Adipocyte (in vitro differentiated cells): ENCODE measurements at regions not wholly inside any gene's neighbourhood (a gene's known extent, or its start where the extent isn't known, plus 50 kb on each side); places are given as distances from the start of the nearest gene placed in this dataset.
"Not testable (repeated sequence)": the region's sequence is repeated elsewhere in the genome, so short reads cannot be mapped to it uniquely, and the experiment has no call there.

Source experiments
- DNase-seq: peaks from one replicate; pipeline ENCODE4 v3.0.0-alpha.2; 2015; ENCODE audit warnings: low read depth
- H3K27me3 ChIP-seq: replicated peaks from 2 replicates; pipeline ENCODE4 v1.7.0; 2013; ENCODE audit warnings: mild to moderate bottlenecking, low read length, moderate library complexity; ENCODE audit not compliant: control insufficient read depth, insufficient read depth
- H3K36me3 ChIP-seq: 2 replicates; pipeline ENCODE4 v1.7.0; 2013; ENCODE audit warnings: low read length, mild to moderate bottlenecking, moderate library complexity; ENCODE audit not compliant: control insufficient read depth, insufficient read depth, severe bottlenecking
- H3K4me1 ChIP-seq: 2 replicates; pipeline ENCODE4 v1.7.0; 2013; ENCODE audit warnings: mild to moderate bottlenecking, low read length, moderate library complexity; ENCODE audit not compliant: control insufficient read depth, insufficient read depth
- H3K4me3 ChIP-seq: 2 replicates; pipeline ENCODE4 v1.7.0; 2013; ENCODE audit warnings: mild to moderate bottlenecking, low read length, moderate library complexity
- H3K9ac ChIP-seq: 2 replicates; pipeline ENCODE4 v1.7.0; 2013; ENCODE audit warnings: mild to moderate bottlenecking, low read length, moderate library complexity
- H3K9me3 ChIP-seq: 2 replicates; pipeline ENCODE4 v1.7.0; 2013; ENCODE audit warnings: mild to moderate bottlenecking, low read length, moderate library complexity; ENCODE audit not compliant: control insufficient read depth

DNA sequence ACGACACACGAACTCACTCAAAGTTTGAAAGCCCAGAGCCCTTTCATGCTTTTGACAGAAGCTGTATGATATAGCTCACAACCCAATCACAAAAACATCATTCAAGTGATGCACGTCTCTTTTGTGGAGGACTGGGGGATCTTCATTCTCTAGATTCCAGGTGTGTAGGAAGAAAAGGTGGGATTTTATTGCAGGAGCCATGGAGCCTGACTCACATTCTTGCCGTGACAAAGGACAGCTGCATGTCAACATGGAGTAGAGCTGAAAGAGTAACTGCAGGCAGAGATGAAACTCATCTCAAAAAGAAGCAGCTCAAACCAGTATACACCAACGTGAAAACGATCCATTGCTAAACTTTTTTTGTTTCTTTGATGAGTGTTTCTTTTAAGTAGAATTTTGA, 50.9 kb upstream of the PDE1A start:
- no peak overlapping the region for H3K4me3 ChIP-seq
- no peaks in the 10 kb centered on the region for H3K36me3 ChIP-seq
- H3K9me3 ChIP-seq = peaks cover 3% of the 10 kb centered on the region
- DNase-seq = no peak
- H3K9ac ChIP-seq = no peak overlapping the region
- H3K4me1 ChIP-seq = peaks cover 17% of the 10 kb centered on the region
- H3K27me3 ChIP-seq = no peaks in the 10 kb centered on the region

DNA sequence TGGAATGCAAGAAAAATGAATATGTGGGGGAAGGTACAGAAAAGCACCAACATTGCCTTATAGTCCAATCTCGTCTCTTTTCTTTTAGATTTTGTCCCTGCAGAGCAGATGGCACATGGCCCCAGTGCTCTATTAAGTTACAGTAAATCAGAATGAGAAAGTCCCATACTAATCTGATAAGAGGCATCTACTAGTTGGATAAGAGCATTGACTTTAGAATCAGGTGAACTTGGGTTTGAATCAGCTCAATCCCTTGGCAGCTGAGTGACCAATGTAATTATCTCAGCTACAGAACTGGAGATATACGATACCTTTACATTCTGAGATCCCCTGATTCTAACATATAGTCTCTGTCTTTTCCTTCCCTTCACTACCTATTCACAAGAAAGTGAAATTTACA, 54.8 kb upstream of the PDE1A start:
- Histone ChIP-seq H3K36me3 (no peaks in the 10 kb centered on the region), H3K9ac (no peak overlapping the region), H3K4me1 (peaks cover 17% of the 10 kb centered on the region), H3K27me3 (no peaks in the 10 kb centered on the region), H3K9me3 (no peaks in the 10 kb centered on the region), H3K4me3 (no peak overlapping the region)
- no peak for DNase-seq

DNA sequence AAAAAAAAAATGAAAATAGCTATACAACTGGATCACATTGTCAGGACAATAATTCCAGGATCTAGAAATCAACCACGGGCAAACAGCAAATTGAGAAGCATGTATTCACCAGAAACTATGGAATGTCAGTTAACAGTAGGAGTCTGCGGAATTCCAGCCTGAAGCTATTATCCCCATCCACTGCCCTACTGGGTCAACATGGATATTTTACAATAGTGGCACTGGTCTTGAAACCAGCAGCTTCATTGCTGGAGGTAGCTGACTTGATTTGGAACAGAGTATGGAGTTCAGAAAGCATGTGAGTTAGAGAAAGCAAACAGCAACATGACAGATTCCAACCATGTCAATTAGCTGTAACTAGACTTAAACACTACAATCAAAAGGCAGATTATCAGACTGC, 55.7 kb upstream of the PDE1A start:
- H3K4me1 ChIP-seq = peaks cover 17% of the 10 kb centered on the region
- no peak overlapping the region for H3K4me3 ChIP-seq
- no peak overlapping the region for H3K9ac ChIP-seq
- H3K9me3 ChIP-seq = no peaks in the 10 kb centered on the region
- H3K36me3 ChIP-seq = no peaks in the 10 kb centered on the region
- DNase-seq = peak; percentile 13
- no peaks in the 10 kb centered on the region for H3K27me3 ChIP-seq

DNA sequence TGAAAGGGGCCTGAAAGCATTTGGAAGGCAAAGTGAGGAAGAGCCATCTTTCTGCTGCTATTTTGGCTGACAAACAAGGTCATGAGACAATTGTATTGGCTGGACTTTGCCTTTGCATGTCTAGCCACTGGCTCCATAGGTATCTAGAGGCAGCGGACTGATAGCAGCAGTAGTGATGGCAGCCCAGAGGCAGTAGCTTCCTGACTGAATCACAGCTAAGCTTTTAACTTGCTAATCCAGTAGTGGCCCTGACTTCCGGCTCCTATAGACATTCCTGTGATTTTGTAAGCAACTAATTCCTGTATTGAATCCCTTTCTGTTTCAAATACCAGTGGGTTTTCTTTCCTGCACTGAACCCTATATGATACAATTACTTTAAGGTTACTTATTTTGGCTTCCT, 69.8 kb upstream of the PDE1A start:
- Histone ChIP-seq H3K9ac (no peak overlapping the region), H3K4me3 (no peak overlapping the region), H3K9me3 (no peaks in the 10 kb centered on the region), H3K4me1 (peaks cover 9% of the 10 kb centered on the region), H3K36me3 (no peaks in the 10 kb centered on the region), H3K27me3 (no peaks in the 10 kb centered on the region)
- DNase-seq = no peak

DNA sequence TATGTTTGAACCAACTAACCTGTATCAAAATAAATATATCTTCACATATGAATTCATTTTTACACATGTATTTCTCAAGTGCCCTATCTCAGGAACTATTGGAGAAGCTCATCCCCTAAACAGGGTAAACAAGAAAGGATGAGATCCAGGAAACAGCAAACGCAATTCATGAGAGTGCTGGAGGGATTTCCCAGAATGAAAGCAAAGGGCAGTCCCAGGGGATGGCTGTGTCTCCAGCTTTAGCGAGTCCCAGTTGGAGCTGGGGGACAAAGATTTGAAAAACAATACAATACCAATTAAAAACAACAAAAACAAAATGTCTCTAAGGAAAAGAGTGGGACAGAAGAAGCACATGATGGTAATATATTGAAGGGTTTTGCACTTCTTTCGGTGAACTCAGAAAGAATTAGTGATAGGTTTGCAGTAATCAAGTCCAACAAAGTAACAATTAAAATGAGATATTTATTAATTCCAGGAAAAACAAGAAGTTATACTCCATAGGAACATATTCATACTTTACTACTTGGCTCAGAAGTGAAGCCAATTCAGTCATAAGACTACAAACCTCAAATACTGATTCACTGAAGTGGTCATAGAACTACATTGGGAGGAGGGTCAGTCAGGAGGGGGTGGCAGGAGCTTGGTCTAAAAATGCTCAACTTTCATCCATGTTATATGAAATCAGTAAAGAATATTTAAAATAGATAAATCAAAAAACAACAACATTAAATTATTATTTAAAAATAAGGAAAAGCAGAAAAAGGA, 73.1 kb upstream of the PDE1A start:
- DNase-seq = no peak
- no peak overlapping the region for H3K4me3 ChIP-seq

DNA sequence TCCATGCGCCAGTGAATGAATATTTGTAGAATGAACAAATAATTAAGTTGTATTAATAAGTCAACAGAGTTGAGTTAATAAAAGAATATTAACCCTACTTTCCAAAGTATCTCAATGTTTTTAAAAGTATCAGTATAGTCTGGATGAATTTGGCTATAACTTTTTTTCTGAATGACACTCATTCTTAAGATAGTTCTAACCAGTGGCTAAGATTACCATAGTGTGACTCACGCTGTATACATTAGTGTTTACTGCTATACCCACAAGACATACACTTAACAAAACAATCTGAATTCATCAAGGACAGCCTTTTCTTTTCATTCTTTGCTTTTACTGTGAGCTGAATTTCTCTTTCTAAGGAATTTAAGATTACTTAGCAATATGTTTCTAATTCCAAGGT, 77.0 kb upstream of the PDE1A start:
- H3K9me3 ChIP-seq = no peaks in the 10 kb centered on the region
- H3K27me3 ChIP-seq = no peaks in the 10 kb centered on the region
- no peak overlapping the region for H3K9ac ChIP-seq
- H3K36me3 ChIP-seq = no peaks in the 10 kb centered on the region
- H3K4me3 ChIP-seq = no peak overlapping the region
- H3K4me1 ChIP-seq = peaks cover 18% of the 10 kb centered on the region
- DNase-seq = peak; percentile 54

More for the DNA sequence above, 73.1 kb upstream of the PDE1A start:
- Histone ChIP-seq H3K36me3 (no peaks in the 10 kb centered on the region), H3K27me3 (no peaks in the 10 kb centered on the region), H3K9ac (peak overlapping the region; percentile 59), H3K9me3 (no peaks in the 10 kb centered on the region), H3K4me1 (peaks cover 13% of the 10 kb centered on the region)

DNA sequence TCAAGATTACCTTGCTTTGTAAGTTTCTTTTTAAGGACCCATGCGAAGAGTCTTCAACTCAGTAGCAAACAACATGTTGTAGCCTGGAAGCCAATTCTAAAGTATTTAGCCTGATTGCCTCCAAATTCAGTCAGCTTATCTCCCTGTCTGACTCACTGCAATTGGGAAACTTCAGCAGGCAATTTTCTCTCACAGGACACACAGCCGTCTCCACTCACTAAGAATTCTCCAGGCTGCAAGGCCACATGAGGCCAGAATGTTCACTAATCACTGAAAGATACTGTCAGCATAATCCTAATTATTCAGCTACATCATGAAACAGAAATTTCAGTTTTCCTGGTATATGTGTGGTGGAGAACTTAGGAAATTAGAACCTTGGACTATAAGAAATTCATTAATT, 78.1 kb upstream of the PDE1A start:
- H3K9me3 ChIP-seq = no peaks in the 10 kb centered on the region
- H3K4me1 ChIP-seq = peaks cover 12% of the 10 kb centered on the region
- H3K4me3 ChIP-seq = no peak overlapping the region
- no peaks in the 10 kb centered on the region for H3K36me3 ChIP-seq
- peak; percentile 89 for DNase-seq
- H3K27me3 ChIP-seq = no peaks in the 10 kb centered on the region
- H3K9ac ChIP-seq = peak overlapping the region; percentile 66

DNA sequence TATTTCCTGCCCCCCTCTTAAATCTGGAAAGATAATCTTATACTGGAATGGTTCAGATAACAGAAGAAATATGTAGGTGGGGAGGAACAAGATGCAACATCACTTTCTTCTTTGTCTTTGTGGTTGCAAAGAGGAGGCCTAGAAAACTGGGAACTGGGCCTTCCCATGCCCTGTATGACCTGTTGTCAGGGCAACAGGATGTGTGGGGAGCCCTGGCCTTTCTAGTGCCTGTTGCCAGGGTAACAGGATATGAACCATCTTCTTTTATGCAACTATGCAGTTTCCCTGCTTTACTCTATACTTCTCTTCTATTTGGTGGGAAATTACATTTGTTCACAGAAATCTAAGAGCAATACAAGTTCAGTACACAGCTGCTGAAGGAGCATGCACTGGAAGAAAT, 79.8 kb upstream of the PDE1A start:
- H3K36me3 ChIP-seq = no peaks in the 10 kb centered on the region
- H3K9ac ChIP-seq = no peak overlapping the region
- H3K4me3 ChIP-seq = no peak overlapping the region
- H3K4me1 ChIP-seq = peaks cover 9% of the 10 kb centered on the region
- no peaks in the 10 kb centered on the region for H3K9me3 ChIP-seq
- DNase-seq = no peak
- no peaks in the 10 kb centered on the region for H3K27me3 ChIP-seq

DNA sequence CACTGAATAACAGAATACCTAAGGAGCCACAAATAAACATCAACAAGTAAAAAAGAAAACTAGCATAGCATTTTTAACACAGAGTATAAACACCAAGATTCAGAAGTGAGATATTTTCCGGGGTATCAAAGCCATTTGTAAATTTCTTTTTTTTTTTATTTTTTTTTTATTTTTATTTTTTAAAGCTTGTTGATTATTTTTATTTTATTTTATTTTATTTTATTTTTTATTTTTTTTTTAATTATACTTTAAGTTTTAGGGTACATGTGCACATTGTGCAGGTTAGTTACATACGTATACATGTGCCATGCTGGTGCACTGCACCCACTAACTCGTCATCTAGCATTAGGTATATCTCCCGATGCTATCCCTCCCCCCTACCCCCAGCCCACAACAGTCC, 81.7 kb upstream of the PDE1A start:
- H3K27me3 ChIP-seq, H3K9me3 ChIP-seq, H3K4me3 ChIP-seq, H3K4me1 ChIP-seq, H3K36me3 ChIP-seq, H3K9ac ChIP-seq, DNase-seq: not testable (repeated sequence)

DNA sequence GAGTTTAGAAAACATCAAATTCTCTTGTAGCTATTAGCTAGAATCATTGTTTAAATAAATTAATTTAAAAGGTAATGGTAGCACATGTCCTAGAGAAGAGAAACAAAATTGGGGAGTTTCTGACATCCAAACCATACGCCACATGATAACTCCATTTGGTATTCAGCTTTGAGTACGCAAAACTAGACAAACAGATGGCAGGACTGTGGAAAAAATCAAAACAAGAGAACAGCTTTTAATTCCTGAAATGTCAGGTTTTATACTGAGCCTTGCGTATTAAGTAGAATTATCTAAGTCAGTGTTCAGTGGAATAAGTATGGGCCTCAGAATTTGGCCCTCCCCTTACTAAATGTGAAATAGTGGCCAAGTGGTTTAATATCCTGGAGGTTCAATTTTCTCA, 82.4 kb upstream of the PDE1A start:
- no peak for DNase-seq
- Histone ChIP-seq H3K4me3 (no peak overlapping the region), H3K36me3 (no peaks in the 10 kb centered on the region), H3K4me1 (peaks cover 4% of the 10 kb centered on the region), H3K9ac (no peak overlapping the region), H3K9me3 (peaks cover 9% of the 10 kb centered on the region), H3K27me3 (no peaks in the 10 kb centered on the region)

DNA sequence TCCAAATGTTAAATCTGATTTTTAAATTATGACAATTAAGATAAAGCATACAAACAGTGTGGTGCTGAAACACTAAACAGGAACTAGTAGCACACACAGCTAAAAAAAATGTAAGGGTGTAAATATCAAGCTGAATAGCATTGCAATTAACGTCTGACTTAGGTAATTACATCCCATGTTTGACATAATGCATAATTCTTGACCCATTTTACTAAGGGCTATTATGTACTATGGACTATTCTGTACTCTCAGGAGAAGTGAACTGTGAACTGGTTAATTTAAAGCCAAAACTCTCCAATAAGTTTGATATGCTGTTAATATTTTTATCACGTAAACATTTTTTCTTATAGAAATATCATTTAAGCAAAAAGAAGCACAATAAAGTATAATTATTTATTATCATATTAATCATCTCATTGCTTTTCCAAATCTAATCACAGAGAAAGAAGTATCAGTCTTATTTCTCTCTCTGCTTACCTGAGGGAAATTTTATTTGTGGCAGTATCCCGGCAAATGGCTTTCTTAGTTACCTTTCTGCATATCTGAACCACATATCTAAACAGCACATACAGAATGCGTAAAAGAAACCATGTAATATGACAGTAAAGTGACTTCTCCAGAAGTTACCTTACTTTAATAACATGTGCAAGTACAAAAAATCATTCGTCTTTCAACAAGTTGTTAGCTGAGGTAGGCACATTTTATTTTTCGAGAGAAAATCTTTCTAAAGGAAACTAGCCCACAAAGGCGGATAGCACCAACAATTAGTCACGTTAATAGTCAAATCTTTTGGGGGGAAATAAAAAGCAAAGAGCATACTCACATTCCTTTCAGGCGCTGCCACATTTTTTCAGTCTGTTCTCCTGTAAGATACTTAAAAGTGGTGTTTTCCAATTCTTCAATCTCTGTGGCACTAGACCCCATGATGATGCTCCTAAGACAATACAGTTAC, 94.9 kb upstream of the PDE1A start:
- Histone ChIP-seq H3K9ac (no peak overlapping the region), H3K4me3 (no peak overlapping the region), H3K9me3 (no peaks in the 10 kb centered on the region), H3K4me1 (peaks cover 5% of the 10 kb centered on the region), H3K36me3 (no peaks in the 10 kb centered on the region), H3K27me3 (no peaks in the 10 kb centered on the region)
- no peak for DNase-seq
